ENCODE measurements at regions not wholly inside any gene's neighbourhood (a gene's known extent, or its start where the extent isn't known, plus 50 kb on each side); places are given as distances from the start of the nearest gene placed in this dataset.

- no peak for TF ChIP-seq CTCF (conservative IDR thresholded peaks at IDR 0.05 in 1 of 2, IDR thresholded peaks at IDR 0.05 in 1 of 2; ENCODE audit: low read depth in 1 of 2, low read length in 2 of 2)
- no peak for TF ChIP-seq EZH2 (IDR thresholded peaks at IDR 0.05; ENCODE audit: low read length, missing control alignments)
Observed at GRCh38 chr13:51520524-51520923, 63.7 kb upstream of the WDFY2 start.
